GM23338 (cell line): ENCODE measurements at regions not wholly inside any gene's neighbourhood (a gene's known extent, or its start where the extent isn't known, plus 50 kb on each side); places are given as distances from the start of the nearest gene placed in this dataset.

Experiments
- ATAC-seq: fragments of 200-7000 bp; cut with Tn5 transposase; 3 replicates; pipeline ENCODE4 v1.9.1; 2020
- DNase-seq: peaks from one replicate; pipeline ENCODE4 v3.0.0-alpha.2; 2015; ENCODE audit warnings: low spot score
- H2AFZ ChIP-seq: fragments of 200-600 bp; sonication (generic); 2 replicates; pipeline ENCODE4 v1.8.0; 2016; ENCODE audit warnings: antibody characterized with exemption, mild to moderate bottlenecking, moderate library complexity
- H3F3A ChIP-seq: fragments of 200-600 bp; sonication (generic); replicated peaks from 2 replicates; pipeline ENCODE4 v1.8.0; 2017; ENCODE audit warnings: antibody characterized with exemption, mixed run types, low read depth
- H3K27ac ChIP-seq: fragments of 200-600 bp; sonication (generic); 2 replicates; pipeline ENCODE4 v1.6.1; 2016; ENCODE audit warnings: low read depth
- H3K27me3 ChIP-seq: fragments of 200-600 bp; sonication (generic); 2 replicates; pipeline ENCODE4 v1.8.0; 2016; ENCODE audit warnings: mild to moderate bottlenecking, mixed run types, moderate library complexity; ENCODE audit not compliant: insufficient read depth
- H3K36me3 ChIP-seq: fragments of 200-600 bp; sonication (generic); 2 replicates; pipeline ENCODE4 v1.8.0; 2016; ENCODE audit warnings: mild to moderate bottlenecking; ENCODE audit not compliant: insufficient read depth
- H3K4me1 ChIP-seq: fragments of 200-600 bp; sonication (generic); 2 replicates; pipeline ENCODE4 v1.8.0; 2016; ENCODE audit warnings: mild to moderate bottlenecking, moderate library complexity; ENCODE audit not compliant: insufficient read depth
- H3K4me2 ChIP-seq: fragments of 200-600 bp; sonication (generic); 2 replicates; pipeline ENCODE4 v1.7.1; 2017; ENCODE audit warnings: mixed run types
- H3K4me3 ChIP-seq: fragments of 200-600 bp; sonication (generic); 2 replicates; pipeline ENCODE4 v1.6.1; 2016; ENCODE audit warnings: mixed run types
- H3K79me2 ChIP-seq: fragments of 200-600 bp; sonication (generic); replicated peaks from 2 replicates; pipeline ENCODE4 v1.8.0; 2017; ENCODE audit warnings: mild to moderate bottlenecking; ENCODE audit not compliant: insufficient read depth
- H3K9me2 ChIP-seq: fragments of 200-600 bp; sonication (generic); 2 replicates; pipeline ENCODE4 v1.8.0; 2017; ENCODE audit not compliant: insufficient read depth
- H4K20me1 ChIP-seq: fragments of 200-600 bp; sonication (generic); replicated peaks from 2 replicates; pipeline ENCODE4 v1.8.0; 2017; ENCODE audit warnings: mild to moderate bottlenecking; ENCODE audit not compliant: insufficient read depth
- H3K27ac Mint-ChIP-seq: 2 replicates; pipeline ENCODE4 v1.8.0; 2020; ENCODE audit warnings: inconsistent platforms, mild to moderate bottlenecking, moderate library complexity, mixed read lengths
- H3K27me3 Mint-ChIP-seq: 3 replicates; pipeline ENCODE4 v1.8.0; 2022; ENCODE audit warnings: low read depth, mild to moderate bottlenecking, moderate library complexity, mixed read lengths, inconsistent platforms; ENCODE audit not compliant: insufficient read depth, poor library complexity
- H3K36me3 Mint-ChIP-seq: 3 replicates; pipeline ENCODE4 v1.8.0; 2021; ENCODE audit warnings: low read depth, mild to moderate bottlenecking, inconsistent platforms, moderate library complexity, mixed read lengths
- H3K4me1 Mint-ChIP-seq: 3 replicates; pipeline ENCODE4 v1.8.0; 2020; ENCODE audit warnings: mild to moderate bottlenecking, inconsistent platforms, mixed read lengths
- H3K4me3 Mint-ChIP-seq: 3 replicates; pipeline ENCODE4 v1.8.0; 2021; ENCODE audit warnings: moderate library complexity, mild to moderate bottlenecking, inconsistent platforms, mixed read lengths
- H3K9me3 Mint-ChIP-seq: 3 replicates; pipeline ENCODE4 v1.8.0; 2020; ENCODE audit warnings: moderate library complexity, mild to moderate bottlenecking, inconsistent platforms, mixed read lengths
- CREB1 ChIP-seq: fragments of 250-450 bp; sonication (Bioruptor Pico); IDR thresholded peaks from 2 replicates; pipeline ENCODE4 v1.5.0; 2020; ENCODE audit warnings: low read depth, mild to moderate bottlenecking, moderate library complexity
- JUNB ChIP-seq: IDR thresholded peaks from one replicate; pipeline ENCODE4 v1.6.1; 2016; ENCODE audit warnings: antibody characterized with exemption; ENCODE audit not compliant: unreplicated experiment
- POLR2AphosphoS5 ChIP-seq: IDR thresholded peaks from 2 replicates; pipeline ENCODE4 v1.6.1; 2016; ENCODE audit warnings: antibody characterized with exemption, low read depth
- TF ChIP-seq, protein P1 (sequence below): fragments of 250-450 bp; sonication (Bioruptor Pico); IDR thresholded peaks from 2 replicates; pipeline ENCODE4 v1.5.0; 2020; ENCODE audit warnings: mild to moderate bottlenecking, moderate library complexity
- TF ChIP-seq, protein P2 (sequence below): IDR thresholded peaks from 2 replicates; pipeline ENCODE4 v1.6.1; 2016; ENCODE audit warnings: antibody characterized with exemption

DNA sequence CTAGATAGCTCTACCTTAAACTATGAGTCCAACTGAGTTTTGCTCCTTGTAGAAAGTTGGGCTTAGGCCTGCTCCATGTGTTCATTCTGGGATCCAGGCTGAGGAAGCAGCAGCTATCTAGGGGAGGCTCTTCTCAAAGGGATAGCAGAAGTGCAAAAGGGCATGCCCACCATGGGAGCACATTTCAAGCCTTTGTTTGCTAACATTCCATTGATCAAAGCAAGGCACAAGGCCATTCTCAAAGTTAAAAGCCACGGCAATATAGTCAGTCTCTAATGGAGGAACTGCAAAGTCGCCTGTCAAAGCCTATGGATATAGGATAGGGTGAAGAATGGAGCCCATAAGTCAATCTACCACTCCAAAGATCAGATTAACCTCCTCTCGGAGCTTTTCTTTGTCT lies 488.1 kb upstream of the ARX start:
- Histone ChIP-seq H3K36me3 (no peaks in the 10 kb centered on the region), H3K27me3 (no peaks in the 10 kb centered on the region), H3F3A (no peaks in the 10 kb centered on the region), H3K4me3 (no peak overlapping the region), H3K4me2 (no peak overlapping the region), H3K9me2 (no peaks in the 10 kb centered on the region), H2AFZ (no peak overlapping the region), H4K20me1 (no peaks in the 10 kb centered on the region), H3K4me1 (no peaks in the 10 kb centered on the region), H3K79me2 (no peaks in the 10 kb centered on the region), H3K27ac (no peak overlapping the region)
- ATAC-seq (no peak), DNase-seq (peak; percentile 1)
- no peak overlapping the region for H3K4me3 Mint-ChIP-seq
- H3K9me3 Mint-ChIP-seq, result no peaks in the 10 kb centered on the region
- no peak overlapping the region for H3K27ac Mint-ChIP-seq
- no peaks in the 10 kb centered on the region for H3K36me3 Mint-ChIP-seq
- H3K27me3 Mint-ChIP-seq, result no peaks in the 10 kb centered on the region
- TF ChIP-seq, protein P1, sequence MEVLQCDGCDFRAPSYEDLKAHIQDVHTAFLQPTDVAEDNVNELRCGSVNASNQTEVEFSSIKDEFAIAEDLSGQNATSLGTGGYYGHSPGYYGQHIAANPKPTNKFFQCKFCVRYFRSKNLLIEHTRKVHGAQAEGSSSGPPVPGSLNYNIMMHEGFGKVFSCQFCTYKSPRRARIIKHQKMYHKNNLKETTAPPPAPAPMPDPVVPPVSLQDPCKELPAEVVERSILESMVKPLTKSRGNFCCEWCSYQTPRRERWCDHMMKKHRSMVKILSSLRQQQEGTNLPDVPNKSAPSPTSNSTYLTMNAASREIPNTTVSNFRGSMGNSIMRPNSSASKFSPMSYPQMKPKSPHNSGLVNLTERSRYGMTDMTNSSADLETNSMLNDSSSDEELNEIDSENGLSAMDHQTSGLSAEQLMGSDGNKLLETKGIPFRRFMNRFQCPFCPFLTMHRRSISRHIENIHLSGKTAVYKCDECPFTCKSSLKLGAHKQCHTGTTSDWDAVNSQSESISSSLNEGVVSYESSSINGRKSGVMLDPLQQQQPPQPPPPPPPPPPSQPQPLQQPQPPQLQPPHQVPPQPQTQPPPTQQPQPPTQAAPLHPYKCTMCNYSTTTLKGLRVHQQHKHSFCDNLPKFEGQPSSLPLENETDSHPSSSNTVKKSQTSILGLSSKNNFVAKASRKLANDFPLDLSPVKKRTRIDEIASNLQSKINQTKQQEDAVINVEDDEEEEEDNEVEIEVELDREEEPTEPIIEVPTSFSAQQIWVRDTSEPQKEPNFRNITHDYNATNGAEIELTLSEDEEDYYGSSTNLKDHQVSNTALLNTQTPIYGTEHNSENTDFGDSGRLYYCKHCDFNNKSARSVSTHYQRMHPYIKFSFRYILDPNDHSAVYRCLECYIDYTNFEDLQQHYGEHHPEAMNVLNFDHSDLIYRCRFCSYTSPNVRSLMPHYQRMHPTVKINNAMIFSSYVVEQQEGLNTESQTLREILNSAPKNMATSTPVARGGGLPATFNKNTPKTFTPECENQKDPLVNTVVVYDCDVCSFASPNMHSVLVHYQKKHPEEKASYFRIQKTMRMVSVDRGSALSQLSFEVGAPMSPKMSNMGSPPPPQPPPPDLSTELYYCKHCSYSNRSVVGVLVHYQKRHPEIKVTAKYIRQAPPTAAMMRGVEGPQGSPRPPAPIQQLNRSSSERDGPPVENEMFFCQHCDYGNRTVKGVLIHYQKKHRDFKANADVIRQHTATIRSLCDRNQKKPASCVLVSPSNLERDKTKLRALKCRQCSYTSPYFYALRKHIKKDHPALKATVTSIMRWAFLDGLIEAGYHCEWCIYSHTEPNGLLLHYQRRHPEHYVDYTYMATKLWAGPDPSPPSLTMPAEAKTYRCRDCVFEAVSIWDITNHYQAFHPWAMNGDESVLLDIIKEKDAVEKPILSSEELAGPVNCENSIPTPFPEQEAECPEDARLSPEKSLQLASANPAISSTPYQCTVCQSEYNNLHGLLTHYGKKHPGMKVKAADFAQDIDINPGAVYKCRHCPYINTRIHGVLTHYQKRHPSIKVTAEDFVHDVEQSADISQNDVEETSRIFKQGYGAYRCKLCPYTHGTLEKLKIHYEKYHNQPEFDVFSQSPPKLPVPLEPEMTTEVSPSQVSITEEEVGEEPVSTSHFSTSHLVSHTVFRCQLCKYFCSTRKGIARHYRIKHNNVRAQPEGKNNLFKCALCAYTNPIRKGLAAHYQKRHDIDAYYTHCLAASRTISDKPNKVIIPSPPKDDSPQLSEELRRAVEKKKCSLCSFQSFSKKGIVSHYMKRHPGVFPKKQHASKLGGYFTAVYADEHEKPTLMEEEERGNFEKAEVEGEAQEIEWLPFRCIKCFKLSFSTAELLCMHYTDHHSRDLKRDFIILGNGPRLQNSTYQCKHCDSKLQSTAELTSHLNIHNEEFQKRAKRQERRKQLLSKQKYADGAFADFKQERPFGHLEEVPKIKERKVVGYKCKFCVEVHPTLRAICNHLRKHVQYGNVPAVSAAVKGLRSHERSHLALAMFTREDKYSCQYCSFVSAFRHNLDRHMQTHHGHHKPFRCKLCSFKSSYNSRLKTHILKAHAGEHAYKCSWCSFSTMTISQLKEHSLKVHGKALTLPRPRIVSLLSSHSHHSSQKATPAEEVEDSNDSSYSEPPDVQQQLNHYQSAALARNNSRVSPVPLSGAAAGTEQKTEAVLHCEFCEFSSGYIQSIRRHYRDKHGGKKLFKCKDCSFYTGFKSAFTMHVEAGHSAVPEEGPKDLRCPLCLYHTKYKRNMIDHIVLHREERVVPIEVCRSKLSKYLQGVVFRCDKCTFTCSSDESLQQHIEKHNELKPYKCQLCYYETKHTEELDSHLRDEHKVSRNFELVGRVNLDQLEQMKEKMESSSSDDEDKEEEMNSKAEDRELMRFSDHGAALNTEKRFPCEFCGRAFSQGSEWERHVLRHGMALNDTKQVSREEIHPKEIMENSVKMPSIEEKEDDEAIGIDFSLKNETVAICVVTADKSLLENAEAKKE, result 0 out of 2 replicates have a peak, but pooled peaks have one; percentile 29
- TF ChIP-seq POLR2AphosphoS5, result no peak
- no peaks in the 10 kb centered on the region; the same call in 2 of the 3 replicates for H3K4me1 Mint-ChIP-seq

DNA sequence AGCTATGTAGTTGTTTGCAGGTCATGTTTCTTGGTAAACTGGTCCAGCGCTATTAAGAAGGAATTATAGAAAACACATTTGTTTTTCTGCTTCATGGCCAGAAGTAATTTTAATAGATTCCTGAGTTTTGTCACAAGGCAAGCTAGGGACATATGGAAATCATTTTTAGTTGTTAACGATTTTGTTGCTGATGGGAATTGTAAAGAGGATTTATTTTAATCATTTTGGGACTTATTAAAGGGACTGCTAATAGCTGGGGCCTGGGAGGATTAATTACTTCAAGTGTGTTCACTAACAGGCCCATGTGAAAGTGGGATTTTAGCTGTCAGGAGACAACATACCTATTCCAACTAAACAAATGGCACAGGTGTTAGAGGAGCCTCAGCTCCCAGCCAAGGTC lies 492.0 kb upstream of the ARX start:
- H3K4me1 Mint-ChIP-seq, result no peaks in the 10 kb centered on the region; the same call in 2 of the 3 replicates
- Histone ChIP-seq H2AFZ (no peak overlapping the region), H4K20me1 (no peaks in the 10 kb centered on the region), H3K4me1 (no peaks in the 10 kb centered on the region), H3K79me2 (no peaks in the 10 kb centered on the region), H3K36me3 (no peaks in the 10 kb centered on the region), H3F3A (no peaks in the 10 kb centered on the region), H3K4me3 (no peak overlapping the region), H3K9me2 (no peaks in the 10 kb centered on the region), H3K27me3 (no peaks in the 10 kb centered on the region), H3K27ac (no peak overlapping the region), H3K4me2 (no peak overlapping the region)
- no peak overlapping the region for H3K27ac Mint-ChIP-seq
- H3K36me3 Mint-ChIP-seq, result no peaks in the 10 kb centered on the region
- TF ChIP-seq JUNB, result no peak
- TF ChIP-seq, protein P2, sequence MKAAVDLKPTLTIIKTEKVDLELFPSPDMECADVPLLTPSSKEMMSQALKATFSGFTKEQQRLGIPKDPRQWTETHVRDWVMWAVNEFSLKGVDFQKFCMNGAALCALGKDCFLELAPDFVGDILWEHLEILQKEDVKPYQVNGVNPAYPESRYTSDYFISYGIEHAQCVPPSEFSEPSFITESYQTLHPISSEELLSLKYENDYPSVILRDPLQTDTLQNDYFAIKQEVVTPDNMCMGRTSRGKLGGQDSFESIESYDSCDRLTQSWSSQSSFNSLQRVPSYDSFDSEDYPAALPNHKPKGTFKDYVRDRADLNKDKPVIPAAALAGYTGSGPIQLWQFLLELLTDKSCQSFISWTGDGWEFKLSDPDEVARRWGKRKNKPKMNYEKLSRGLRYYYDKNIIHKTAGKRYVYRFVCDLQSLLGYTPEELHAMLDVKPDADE, result no peak
- TF ChIP-seq CREB1 (CRISPR knock-in tag), result no peak
- no peak for DNase-seq
- no peak for ATAC-seq
- no peaks in the 10 kb centered on the region for H3K9me3 Mint-ChIP-seq
- no peak overlapping the region for H3K4me3 Mint-ChIP-seq
- H3K27me3 Mint-ChIP-seq, result no peaks in the 10 kb centered on the region
